GM13976 (cell line): ENCODE measurements at regions not wholly inside any gene's neighbourhood (a gene's known extent, or its start where the extent isn't known, plus 50 kb on each side); places are given as distances from the start of the nearest gene placed in this dataset.

Experiments
- DNase-seq: peaks from one replicate; pipeline ENCODE4 v3.0.0; 2012; ENCODE audit warnings: low spot score
- CTCF ChIP-seq: IDR thresholded peaks from 2 replicates; pipeline ENCODE4 v1.5.1; 2012; ENCODE audit warnings: borderline replicate concordance, mild to moderate bottlenecking; ENCODE audit not compliant: insufficient read depth; ENCODE audit errors: extremely low read depth, missing control alignments, control extremely low read depth
- in situ Hi-C: fragments of 300-500 bp; cut with MboI; formaldehyde crosslinking; loops from one replicate; pipeline ENCODE4 v1.12.0; 2022; ENCODE audit warnings: low sequenced_read_pairs, mixed read lengths, inconsistent platforms; ENCODE audit not compliant: unreplicated experiment

- no peak for DNase-seq
- no peak for TF ChIP-seq CTCF
- in situ Hi-C loops = no loop called here
These were observed 174.4 kb upstream of the BCOR start for GRCh38 chrX:40272141-40272540.

DNA sequence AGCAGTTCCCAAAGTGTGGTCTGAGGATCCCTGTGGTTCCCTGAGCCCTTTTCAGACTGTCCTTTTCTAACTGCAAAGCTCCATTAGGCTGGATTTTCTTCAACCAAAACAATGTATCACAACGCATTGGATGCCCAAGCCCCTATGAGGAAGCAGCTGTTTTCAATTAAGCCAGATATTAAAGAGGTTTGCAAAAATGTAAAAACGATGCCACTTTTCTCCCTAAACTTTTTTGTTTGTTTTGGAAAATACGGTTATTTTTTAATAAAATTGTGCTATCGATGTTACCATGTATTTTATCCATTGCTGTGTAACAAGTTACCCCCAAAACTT, 170.4 kb upstream of the BCOR start:
- TF ChIP-seq CTCF = no peak
- in situ Hi-C loops = no loop called here
- DNase-seq = no peak

DNA sequence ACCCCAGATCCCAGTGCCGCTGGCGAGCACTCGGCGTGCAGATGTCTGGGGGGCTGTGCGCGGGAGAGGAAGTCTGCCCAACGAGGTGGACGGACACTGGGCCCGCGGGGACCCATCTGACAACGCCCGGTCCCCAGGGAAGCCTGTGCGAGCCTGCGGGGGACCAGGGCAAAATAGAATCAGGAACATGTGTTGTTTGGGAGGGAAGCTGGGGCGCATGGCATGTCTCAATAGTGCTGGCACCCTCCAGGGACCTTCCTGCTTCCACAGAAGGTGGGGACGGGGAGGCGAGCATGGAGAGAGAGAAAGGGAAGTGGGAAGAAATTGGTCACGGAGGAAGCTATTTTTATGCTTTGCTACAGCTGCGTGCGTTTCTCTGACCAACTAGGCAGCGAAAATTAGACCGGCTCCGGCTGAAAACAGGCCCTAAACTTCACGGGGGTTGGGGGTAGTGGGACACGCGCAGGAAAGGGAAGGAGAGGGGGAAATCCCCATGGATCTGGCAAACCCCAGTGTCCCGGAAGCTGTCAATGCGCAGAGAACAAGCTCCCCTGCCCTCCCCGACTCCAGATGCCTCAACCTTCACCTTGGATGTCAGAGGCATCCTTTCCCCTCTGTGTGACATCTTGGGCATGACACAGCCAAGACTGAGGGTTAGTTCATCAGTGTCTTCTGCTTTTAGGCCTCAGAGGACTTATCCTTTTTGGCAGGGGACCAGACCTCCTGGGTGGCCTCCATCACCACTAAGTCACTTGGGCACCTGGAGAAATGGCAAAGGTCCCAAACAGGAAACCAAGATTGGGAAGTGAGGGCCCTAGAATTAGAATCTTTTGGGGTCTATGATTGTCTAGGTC, 169.8 kb upstream of the BCOR start:
- in situ Hi-C loops = no loop called here
- DNase-seq = peak; percentile 51
- TF ChIP-seq CTCF = no peak

GRCh38 chrX:40266490-40267333, 169.0 kb upstream of the BCOR start:
- DNase-seq = peak; percentile 77
- peak; percentile 23 for TF ChIP-seq CTCF
- in situ Hi-C loops = no loop called here

GRCh38 chrX:40265936-40266335, 168.2 kb upstream of the BCOR start:
- no peak for DNase-seq
- in situ Hi-C loops = no loop called here
- no peak for TF ChIP-seq CTCF

DNA sequence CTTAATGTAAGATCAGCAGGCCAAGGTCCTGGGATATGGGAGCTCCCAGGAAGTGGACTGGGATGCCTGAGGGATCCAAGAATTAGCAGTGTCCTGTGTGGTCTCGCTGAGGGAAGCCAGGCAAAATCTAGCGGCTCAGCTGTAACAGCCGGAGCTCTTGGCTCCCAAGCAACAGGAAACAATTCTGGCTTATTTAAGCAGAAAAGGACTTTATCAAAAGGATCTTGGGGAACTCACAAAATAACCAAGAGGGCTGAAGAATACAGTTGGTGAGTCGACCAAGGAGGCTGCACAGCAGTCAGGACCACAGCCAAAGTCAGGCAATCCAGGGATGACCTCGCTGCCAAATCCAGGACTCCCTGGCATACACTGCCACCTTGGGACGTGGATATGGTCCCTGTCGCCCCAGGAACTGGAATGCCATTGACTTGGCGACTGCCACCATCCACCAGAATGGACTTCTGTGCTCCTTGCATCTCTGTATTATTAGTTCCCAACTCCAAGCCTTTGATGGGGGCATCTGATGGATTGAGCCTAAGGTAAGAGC, 165.3 kb upstream of the BCOR start:
- TF ChIP-seq CTCF = no peak
- no peak for DNase-seq
- in situ Hi-C loops = no loop called here
